PC-3 (cell line): ENCODE measurements at regions not wholly inside any gene's neighbourhood (a gene's known extent, or its start where the extent isn't known, plus 50 kb on each side); places are given as distances from the start of the nearest gene placed in this dataset.

ENCODE experiments used
- ATAC-seq: fragments of 200-7000 bp; cut with Tn5 transposase; 2 replicates; pipeline ENCODE4 v1.9.1; 2020; ENCODE audit warnings: mild to moderate bottlenecking, moderate library complexity
- BruUV-seq: library from RNA; stranded (reverse); fragments of 400-500 nt; replicated peaks from 2 replicates; lab custom pipeline; 2021; lab: Mats Ljungman, UMichigan
- CTCF ChIA-PET: fragments of 300-600 bp; sonication (Branson Sonifier 250); formaldehyde crosslinking; loops from one replicate; lab custom pipeline; 2022; ENCODE audit warnings: antibody characterized with exemption; lab: Charles Lee
- POLR2A ChIA-PET: fragments of 300-600 bp; sonication (Branson Sonifier 250); formaldehyde crosslinking; loops from one replicate; lab custom pipeline; 2022; ENCODE audit warnings: antibody characterized with exemption; ENCODE audit not compliant: unreplicated experiment; lab: Charles Lee
- DNase-seq: peaks from one replicate; pipeline ENCODE4 v3.0.0-alpha.2; 2015
- H2AFZ ChIP-seq: fragments of 300-600 bp; sonication (generic); 2 replicates; pipeline ENCODE4 v1.6.0; 2016; ENCODE audit warnings: antibody characterized with exemption, low read length
- H3F3A ChIP-seq: fragments of 300-600 bp; sonication (generic); one replicate; pipeline ENCODE4 v1.6.0; 2017; ENCODE audit warnings: antibody characterized with exemption, low read length, control low read depth, mild to moderate bottlenecking; ENCODE audit not compliant: unreplicated experiment
- H3K27ac ChIP-seq: fragments of 300-600 bp; sonication (generic); 2 replicates; pipeline ENCODE4 v1.5.1; 2016; ENCODE audit warnings: mild to moderate bottlenecking, low read length
- H3K27me3 ChIP-seq: fragments of 300-600 bp; sonication (generic); 2 replicates; pipeline ENCODE4 v1.6.1; 2016; ENCODE audit warnings: low read length, mixed read lengths
- H3K36me3 ChIP-seq: fragments of 300-600 bp; sonication (generic); 2 replicates; pipeline ENCODE4 v1.6.1; 2016; ENCODE audit warnings: low read depth, mixed run types, low read length, mixed read lengths
- H3K4me1 ChIP-seq: fragments of 300-600 bp; sonication (generic); 2 replicates; pipeline ENCODE4 v1.5.1; 2016; ENCODE audit warnings: low read length; ENCODE audit not compliant: insufficient read depth
- H3K4me2 ChIP-seq: fragments of 300-600 bp; sonication (generic); 2 replicates; pipeline ENCODE4 v1.6.0; 2016; ENCODE audit warnings: low read length
- H3K4me3 ChIP-seq: fragments of 300-600 bp; sonication (generic); 2 replicates; pipeline ENCODE4 v1.5.1; 2016; ENCODE audit warnings: mild to moderate bottlenecking, low read length, mixed read lengths
- H3K79me2 ChIP-seq: fragments of 300-600 bp; sonication (generic); 2 replicates; pipeline ENCODE4 v1.6.1; 2017; ENCODE audit warnings: low read length, mixed read lengths
- H3K9ac ChIP-seq: fragments of 300-600 bp; sonication (generic); 2 replicates; pipeline ENCODE4 v1.6.0; 2016; ENCODE audit warnings: mild to moderate bottlenecking, low read length
- H3K9me2 ChIP-seq: fragments of 300-600 bp; sonication (generic); replicated peaks from 2 replicates; pipeline ENCODE4 v1.6.1; 2016; ENCODE audit warnings: mixed run types, low read length, mixed read lengths
- H3K9me3 ChIP-seq: fragments of 300-600 bp; sonication (generic); 2 replicates; pipeline ENCODE4 v1.6.1; 2016; ENCODE audit warnings: low read length, mixed read lengths
- H4K20me1 ChIP-seq: fragments of 300-600 bp; sonication (generic); 2 replicates; pipeline ENCODE4 v1.6.1; 2016; ENCODE audit warnings: low read length, mixed read lengths
- EZH2 ChIP-seq: fragments of 300-600 bp; sonication (generic); IDR thresholded peaks from one replicate; pipeline ENCODE4 v1.6.1; 2017; ENCODE audit warnings: antibody characterized with exemption, mild to moderate bottlenecking, low read length; ENCODE audit not compliant: unreplicated experiment
- EZH2phosphoT487 ChIP-seq: fragments of 300-600 bp; sonication (generic); IDR thresholded peaks from 2 replicates; pipeline ENCODE4 v1.6.1; 2018; ENCODE audit warnings: mild to moderate bottlenecking, antibody characterized with exemption, low read length, borderline replicate concordance
- intact Hi-C: fragments of 100-400 bp; cut with micrococcal nuclease; formaldehyde crosslinking; loops from 2 replicates; pipeline ENCODE4 v1.9.0; 2023
- TF ChIP-seq, protein P1 (sequence below): fragments of 300-600 bp; sonication (generic); conservative IDR thresholded peaks from 2 replicates; pipeline ENCODE4 v1.5.1; 2017; ENCODE audit warnings: antibody characterized with exemption, low read depth, mild to moderate bottlenecking, low read length

DNA sequence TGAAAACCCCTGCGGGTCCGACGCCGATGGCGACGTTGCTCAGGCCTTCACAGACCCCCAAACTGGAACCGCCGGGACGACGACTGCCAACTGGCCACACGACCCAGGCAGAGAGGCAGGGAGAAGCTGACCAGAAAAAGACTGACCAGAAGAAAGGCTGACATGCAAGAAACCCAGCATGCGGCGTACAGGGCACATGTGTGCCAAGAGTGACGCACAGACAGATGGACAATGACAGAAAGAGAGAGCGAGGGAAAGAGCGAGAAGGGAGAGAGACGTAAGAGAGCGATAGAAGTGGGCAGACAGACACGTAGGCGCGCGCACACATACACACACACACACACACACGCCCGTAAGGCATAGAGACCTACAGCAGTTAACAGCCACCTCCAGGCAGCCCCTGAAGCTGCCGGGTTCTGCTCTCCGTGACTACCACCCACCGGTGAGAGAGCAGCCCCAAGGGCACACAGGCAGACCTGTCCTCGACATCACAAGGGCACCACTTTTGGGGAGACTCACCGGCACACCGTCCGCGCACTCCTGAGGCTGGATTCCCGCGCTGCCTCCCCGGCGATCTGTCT is 67.2 kb upstream of the ZNF527 start:
- H3K4me1 ChIP-seq, result no peaks in the 10 kb centered on the region
- H3K79me2 ChIP-seq, result no peaks in the 10 kb centered on the region
- ChIA-PET CTCF (no interaction called here), POLR2A (no interaction called here)
- no peaks in the 10 kb centered on the region for H3K9me3 ChIP-seq
- no peak for DNase-seq
- intact Hi-C loops, result no loop called here
- no peaks in the 10 kb centered on the region for H3F3A ChIP-seq
- no peaks in the 10 kb centered on the region for H3K9me2 ChIP-seq
- H3K9ac ChIP-seq, result no peak overlapping the region
- H2AFZ ChIP-seq, result no peak overlapping the region
- no peak for ATAC-seq
- no peak overlapping the region for H3K4me2 ChIP-seq
- H3K36me3 ChIP-seq, result no peaks in the 10 kb centered on the region
- no peaks in the 10 kb centered on the region for H3K27me3 ChIP-seq
- no peak overlapping the region for H3K27ac ChIP-seq
- TF ChIP-seq, protein P1, sequence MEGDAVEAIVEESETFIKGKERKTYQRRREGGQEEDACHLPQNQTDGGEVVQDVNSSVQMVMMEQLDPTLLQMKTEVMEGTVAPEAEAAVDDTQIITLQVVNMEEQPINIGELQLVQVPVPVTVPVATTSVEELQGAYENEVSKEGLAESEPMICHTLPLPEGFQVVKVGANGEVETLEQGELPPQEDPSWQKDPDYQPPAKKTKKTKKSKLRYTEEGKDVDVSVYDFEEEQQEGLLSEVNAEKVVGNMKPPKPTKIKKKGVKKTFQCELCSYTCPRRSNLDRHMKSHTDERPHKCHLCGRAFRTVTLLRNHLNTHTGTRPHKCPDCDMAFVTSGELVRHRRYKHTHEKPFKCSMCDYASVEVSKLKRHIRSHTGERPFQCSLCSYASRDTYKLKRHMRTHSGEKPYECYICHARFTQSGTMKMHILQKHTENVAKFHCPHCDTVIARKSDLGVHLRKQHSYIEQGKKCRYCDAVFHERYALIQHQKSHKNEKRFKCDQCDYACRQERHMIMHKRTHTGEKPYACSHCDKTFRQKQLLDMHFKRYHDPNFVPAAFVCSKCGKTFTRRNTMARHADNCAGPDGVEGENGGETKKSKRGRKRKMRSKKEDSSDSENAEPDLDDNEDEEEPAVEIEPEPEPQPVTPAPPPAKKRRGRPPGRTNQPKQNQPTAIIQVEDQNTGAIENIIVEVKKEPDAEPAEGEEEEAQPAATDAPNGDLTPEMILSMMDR, result no peak
- no peak for TF ChIP-seq EZH2
- no peak for TF ChIP-seq EZH2phosphoT487
- no peak overlapping the region for H3K4me3 ChIP-seq
- no peaks in the 10 kb centered on the region for H4K20me1 ChIP-seq
- BruUV-seq, result no TSS peak

DNA sequence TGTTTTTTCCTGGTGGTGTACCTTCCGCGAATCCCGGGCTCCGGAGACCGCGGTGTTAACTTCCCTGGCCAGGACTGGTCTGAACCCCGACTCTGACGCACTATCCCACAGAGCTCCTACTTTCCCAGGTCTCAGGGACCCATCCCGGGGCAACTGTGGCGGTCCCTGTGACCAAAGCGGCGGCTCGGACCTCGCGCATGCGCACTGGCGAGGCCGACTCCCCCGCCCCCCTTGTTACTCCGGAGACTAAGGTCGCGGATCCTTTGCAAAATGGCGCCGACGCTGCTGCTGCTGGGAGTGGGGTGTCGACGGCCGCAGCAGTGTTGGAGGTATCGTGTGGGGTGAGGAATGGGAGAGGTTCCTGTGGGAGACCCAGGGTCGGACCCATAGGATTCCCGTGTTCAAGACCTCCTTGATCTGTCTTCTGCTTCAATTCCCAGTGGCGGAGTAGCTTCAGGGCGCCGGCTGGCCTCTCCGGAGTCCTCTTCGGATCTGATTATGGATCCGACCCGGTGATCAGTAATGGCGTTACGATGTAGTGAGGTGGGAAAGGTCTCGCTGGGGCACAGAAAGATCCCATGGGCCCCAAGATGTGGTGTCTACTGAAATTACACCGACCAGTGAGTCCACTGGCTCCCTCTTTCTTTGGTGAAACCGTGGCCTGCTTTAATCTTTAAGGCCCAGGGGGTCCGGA is 66.6 kb upstream of the ZNF527 start:
- no peaks in the 10 kb centered on the region for H3K27me3 ChIP-seq
- no peaks in the 10 kb centered on the region for H4K20me1 ChIP-seq
- H3K36me3 ChIP-seq, result no peaks in the 10 kb centered on the region
- BruUV-seq, result no TSS peak
- no peak overlapping the region for H3K9ac ChIP-seq
- TF ChIP-seq EZH2phosphoT487 (no peak), EZH2 (no peak)
- TF ChIP-seq, protein P1, result no peak
- no peak overlapping the region for H3K4me2 ChIP-seq
- intact Hi-C loops, result no loop called here
- no peaks in the 10 kb centered on the region for H3K9me2 ChIP-seq
- H3K4me1 ChIP-seq, result no peaks in the 10 kb centered on the region
- no peaks in the 10 kb centered on the region for H3K79me2 ChIP-seq
- H2AFZ ChIP-seq, result no peak overlapping the region
- ATAC-seq, result no peak
- H3F3A ChIP-seq, result no peaks in the 10 kb centered on the region
- ChIA-PET CTCF (no interaction called here), POLR2A (no interaction called here)
- DNase-seq, result no peak
- H3K27ac ChIP-seq, result no peak overlapping the region
- no peak overlapping the region for H3K4me3 ChIP-seq
- H3K9me3 ChIP-seq, result no peaks in the 10 kb centered on the region

DNA sequence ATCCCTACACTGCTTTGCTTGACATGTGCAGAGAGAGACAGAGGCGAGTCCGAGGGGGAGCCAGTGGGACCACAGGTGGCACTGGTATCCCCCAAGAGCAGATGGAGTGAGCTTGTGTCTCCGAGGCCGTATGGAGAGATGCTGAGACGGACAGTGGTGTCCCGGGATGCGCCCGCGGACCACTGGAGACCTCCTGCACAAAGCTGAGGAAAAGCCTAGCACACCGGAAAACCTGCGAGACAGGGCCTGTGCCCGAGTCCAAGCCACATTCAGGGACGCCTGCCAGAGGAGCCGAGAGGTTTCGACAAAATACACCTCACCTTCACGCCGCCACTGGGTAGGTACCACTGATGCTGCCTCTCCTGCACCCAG is 66.0 kb upstream of the ZNF527 start:
- Histone ChIP-seq H3K4me1 (no peaks in the 10 kb centered on the region), H3K79me2 (no peaks in the 10 kb centered on the region), H3K9me3 (no peaks in the 10 kb centered on the region), H3K36me3 (no peaks in the 10 kb centered on the region), H3K4me2 (no peak overlapping the region), H3K4me3 (no peak overlapping the region), H2AFZ (no peak overlapping the region), H3F3A (no peaks in the 10 kb centered on the region), H3K9ac (no peak overlapping the region), H3K9me2 (no peaks in the 10 kb centered on the region), H3K27me3 (no peaks in the 10 kb centered on the region), H3K27ac (no peak overlapping the region), H4K20me1 (no peaks in the 10 kb centered on the region)
- no peak for TF ChIP-seq EZH2phosphoT487
- TF ChIP-seq, protein P1, result no peak
- no peak for TF ChIP-seq EZH2
- DNase-seq, result no peak
- intact Hi-C loops, result no loop called here
- no peak for ATAC-seq
- BruUV-seq, result no TSS peak
- ChIA-PET POLR2A (no interaction called here), CTCF (no interaction called here)
